GM18909 (cell line): ENCODE measurements at regions not wholly inside any gene's neighbourhood (a gene's known extent, or its start where the extent isn't known, plus 50 kb on each side); places are given as distances from the start of the nearest gene placed in this dataset.

Experiments
- ATAC-seq: cut with Tn5 transposase; IDR thresholded peaks from one replicate; pipeline ENCODE4 v1.9.1; 2021; ENCODE audit warnings: mild to moderate bottlenecking; ENCODE audit not compliant: unreplicated experiment, poor library complexity

- no peak for ATAC-seq
Measured at GRCh38 chr9:93900971-93901861, 53.9 kb downstream of the BARX1 start.

- no peak for ATAC-seq
Measured at GRCh38 chr9:93900436-93900819, 54.7 kb downstream of the BARX1 start.

GRCh38 chr9:93899609-93900435 is 55.3 kb downstream of the BARX1 start:
- ATAC-seq: no peak

GRCh38 chr9:93898502-93899426 is 56.4 kb downstream of the BARX1 start:
- no peak for ATAC-seq

- no peak for ATAC-seq
Measured at GRCh38 chr9:93898026-93898425, 57.1 kb downstream of the BARX1 start.

- no peak for ATAC-seq
Measured at GRCh38 chr9:93897075-93897970, 57.8 kb downstream of the BARX1 start.

- ATAC-seq: no peak
Measured at GRCh38 chr9:93896496-93897033, 58.6 kb downstream of the BARX1 start.

- no peak for ATAC-seq
Measured at GRCh38 chr9:93896093-93896492, 59.1 kb downstream of the BARX1 start.

GRCh38 chr9:93895535-93895934 is 59.6 kb downstream of the BARX1 start:
- ATAC-seq: no peak

GRCh38 chr9:93894691-93895079 is 60.5 kb downstream of the BARX1 start:
- ATAC-seq: no peak

GRCh38 chr9:93893899-93894690 is 61.1 kb downstream of the BARX1 start:
- ATAC-seq: no peak

- ATAC-seq: no peak
Measured at GRCh38 chr9:93893194-93893593, 62.0 kb downstream of the BARX1 start.

GRCh38 chr9:93892748-93893147 is 62.4 kb downstream of the BARX1 start:
- ATAC-seq: no peak

- ATAC-seq: no peak
Measured at GRCh38 chr9:93891549-93892310, 63.4 kb downstream of the BARX1 start.

GRCh38 chr9:93891050-93891449 is 64.1 kb downstream of the BARX1 start:
- ATAC-seq: no peak

GRCh38 chr9:93890436-93890935 is 64.7 kb downstream of the BARX1 start:
- ATAC-seq: no peak

- ATAC-seq: no peak
Measured at GRCh38 chr9:93886911-93887310, 68.2 kb downstream of the BARX1 start.
